GM18519 (cell line): ENCODE measurements at regions not wholly inside any gene's neighbourhood (a gene's known extent, or its start where the extent isn't known, plus 50 kb on each side); places are given as distances from the start of the nearest gene placed in this dataset.
"Not testable (repeated sequence)": the region's sequence is repeated elsewhere in the genome, so short reads cannot be mapped to it uniquely, and the experiment has no call there.

Experiments
- ATAC-seq: cut with Tn5 transposase; IDR thresholded peaks from one replicate; pipeline ENCODE4 v1.9.1; 2021; ENCODE audit warnings: mild to moderate bottlenecking, moderate library complexity; ENCODE audit not compliant: unreplicated experiment, low FRiP score

- no peak for ATAC-seq
Observed at GRCh38 chr13:71018544-71018943, 848.5 kb downstream of the DACH1 start.

DNA sequence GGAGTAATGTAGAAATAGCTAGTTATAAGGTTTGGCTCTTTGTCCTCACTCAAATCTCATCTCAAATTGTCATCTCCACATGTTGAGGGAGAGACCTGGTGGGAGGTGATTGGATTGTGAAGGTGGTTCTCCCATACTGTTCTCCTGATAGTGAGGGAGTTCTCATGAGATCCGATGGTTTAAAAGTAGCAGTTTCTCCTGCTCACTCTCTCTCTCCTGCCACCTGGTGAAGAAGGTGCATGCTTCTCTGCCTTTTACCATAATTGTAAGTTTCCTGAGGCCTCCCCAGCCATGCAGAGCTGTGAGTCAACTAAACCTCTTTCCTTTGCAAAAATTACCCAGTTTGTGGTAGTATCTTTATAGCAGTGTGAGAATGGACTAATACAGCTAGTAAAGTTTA, 849.4 kb downstream of the DACH1 start:
- ATAC-seq: no peak

- no peak for ATAC-seq
Observed at GRCh38 chr13:71015516-71015915, 851.5 kb downstream of the DACH1 start.

- no peak for ATAC-seq
Observed at GRCh38 chr13:71015021-71015420, 852.0 kb downstream of the DACH1 start.

GRCh38 chr13:71005919-71006318, 861.1 kb downstream of the DACH1 start:
- ATAC-seq: no peak

DNA sequence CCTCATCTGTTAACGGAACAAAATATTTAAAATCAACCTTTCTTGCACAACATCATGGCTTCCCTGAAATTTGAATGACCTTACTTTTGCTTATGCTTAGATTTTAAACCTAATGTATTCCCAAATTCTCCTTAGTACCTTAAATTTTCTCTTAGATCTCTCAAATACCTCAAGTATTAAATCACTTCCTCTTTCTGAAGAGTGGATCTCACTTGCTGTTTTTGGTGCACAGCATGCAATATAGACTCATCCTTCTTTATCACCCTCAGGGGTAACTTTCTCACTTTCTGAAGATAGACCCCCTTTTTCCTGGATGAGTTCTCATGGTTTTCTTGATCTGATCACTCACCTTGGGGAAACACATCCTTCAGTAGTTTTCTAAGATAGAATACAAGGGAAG, 871.7 kb downstream of the DACH1 start:
- ATAC-seq: no peak

DNA sequence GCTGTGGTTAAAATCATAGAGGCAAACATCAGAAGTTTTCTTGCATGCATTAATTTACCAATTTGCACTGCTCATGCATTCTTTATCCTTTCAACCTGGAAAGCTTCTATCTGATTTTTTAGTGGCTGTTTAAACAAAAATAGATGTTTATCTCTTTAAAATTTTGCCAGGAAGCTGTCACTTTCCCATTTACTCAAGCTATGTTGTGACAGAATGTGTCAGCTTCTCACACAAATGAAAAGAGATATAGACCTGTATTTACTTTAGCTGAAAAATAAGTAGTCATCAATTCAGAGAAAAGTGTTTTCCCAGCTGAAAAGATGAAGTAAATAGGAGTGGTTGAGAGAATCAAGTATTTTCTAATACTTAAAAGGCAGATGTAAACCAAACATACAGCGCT, 872.8 kb downstream of the DACH1 start:
- no peak for ATAC-seq

- ATAC-seq: no peak
Observed at GRCh38 chr13:70987043-70987442, 878.8 kb upstream of the KLHL1 start.

- no peak for ATAC-seq
Observed at GRCh38 chr13:70985371-70985770, 877.1 kb upstream of the KLHL1 start.

- not testable (repeated sequence) for ATAC-seq
Observed at GRCh38 chr13:70981219-70981618, 873.0 kb upstream of the KLHL1 start.

GRCh38 chr13:70969321-70969720, 861.1 kb upstream of the KLHL1 start:
- no peak for ATAC-seq

DNA sequence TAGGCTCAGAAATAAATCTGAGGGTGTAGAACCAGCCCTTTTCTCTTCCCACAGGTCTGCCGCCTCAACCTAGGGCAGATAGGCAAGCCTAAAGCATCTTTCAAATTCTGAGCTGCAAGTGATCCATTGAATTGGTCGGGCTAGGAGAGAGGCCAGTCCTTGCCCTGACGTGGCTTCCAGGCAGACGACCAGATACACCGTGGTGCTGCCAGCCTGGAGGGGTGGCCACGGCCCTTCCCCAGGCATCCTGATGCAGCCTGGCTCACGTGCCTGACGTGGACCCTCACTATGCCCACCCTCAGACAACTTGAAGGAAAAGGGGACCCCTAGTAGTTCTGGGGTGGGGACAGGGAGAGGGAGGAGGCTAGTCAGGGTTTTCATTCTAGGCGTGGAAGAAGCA, 859.3 kb upstream of the KLHL1 start:
- no peak for ATAC-seq

GRCh38 chr13:70964874-70965273, 856.6 kb upstream of the KLHL1 start:
- no peak for ATAC-seq

DNA sequence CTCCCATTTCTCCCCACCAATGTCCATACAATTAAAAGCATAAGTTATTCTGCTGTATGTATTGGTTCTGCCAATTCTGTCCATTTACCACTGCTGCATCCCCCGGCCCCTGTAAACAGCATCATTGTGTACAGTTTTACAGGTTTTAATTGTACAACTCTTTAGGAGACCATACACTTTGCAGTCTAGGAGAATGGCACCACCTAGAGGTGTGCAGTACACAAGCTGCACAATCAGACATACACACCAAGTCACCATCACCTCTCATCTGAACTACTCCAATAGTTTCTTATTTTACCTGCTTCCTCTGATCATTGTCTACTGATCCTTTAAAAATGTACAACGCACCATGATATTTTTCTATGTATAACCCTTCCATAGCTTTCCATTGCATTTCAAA, 855.9 kb upstream of the KLHL1 start:
- no peak for ATAC-seq

DNA sequence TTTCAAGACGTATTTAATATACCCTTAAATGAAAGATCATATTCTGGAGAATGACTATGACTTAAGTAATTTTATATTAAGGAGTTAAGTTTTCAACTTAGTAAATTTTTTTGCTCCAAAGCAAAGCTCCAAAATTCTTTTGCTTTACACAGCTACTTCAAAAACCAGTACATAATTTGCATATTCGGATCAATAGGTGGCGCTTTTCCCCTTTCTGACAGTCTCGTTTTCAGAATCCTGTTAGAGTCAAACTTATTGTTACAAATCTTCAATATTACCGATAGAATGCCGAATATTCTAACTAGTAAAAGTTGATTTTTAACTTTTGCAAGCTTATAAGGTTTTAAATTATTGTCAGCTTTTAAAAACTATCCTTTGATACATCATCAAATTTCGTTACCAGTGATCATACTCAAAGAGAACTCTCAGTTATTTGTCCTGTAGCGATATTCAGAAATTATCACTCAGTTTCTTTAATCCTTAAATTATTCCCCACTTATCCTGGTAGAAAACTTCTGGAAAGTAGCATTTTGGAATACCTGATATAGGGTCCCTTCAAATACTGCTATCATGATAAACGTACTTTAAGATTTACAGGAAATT, 852.7 kb upstream of the KLHL1 start:
- no peak for ATAC-seq

- no peak for ATAC-seq
Observed at GRCh38 chr13:70959035-70959775, 851.0 kb upstream of the KLHL1 start.

GRCh38 chr13:70955887-70956286, 847.6 kb upstream of the KLHL1 start:
- no peak for ATAC-seq

DNA sequence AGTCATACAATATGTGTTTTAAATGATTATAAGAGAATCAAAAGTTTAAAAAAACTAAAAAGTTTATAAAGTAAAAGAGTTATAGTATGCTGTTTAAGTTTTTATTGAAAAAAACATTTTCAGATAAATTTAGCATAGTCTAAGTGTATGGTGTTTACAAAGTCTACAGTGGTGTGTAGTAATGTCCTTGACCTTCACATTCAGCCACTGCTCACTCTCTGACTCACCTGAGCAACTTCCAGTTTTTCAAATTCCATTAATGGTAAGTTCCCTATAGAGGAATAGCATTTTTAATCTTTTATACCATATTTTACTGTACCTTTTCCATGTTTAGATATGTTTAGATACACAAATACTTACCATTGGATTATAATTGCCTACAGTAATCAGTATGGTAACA, 842.4 kb upstream of the KLHL1 start:
- no peak for ATAC-seq

DNA sequence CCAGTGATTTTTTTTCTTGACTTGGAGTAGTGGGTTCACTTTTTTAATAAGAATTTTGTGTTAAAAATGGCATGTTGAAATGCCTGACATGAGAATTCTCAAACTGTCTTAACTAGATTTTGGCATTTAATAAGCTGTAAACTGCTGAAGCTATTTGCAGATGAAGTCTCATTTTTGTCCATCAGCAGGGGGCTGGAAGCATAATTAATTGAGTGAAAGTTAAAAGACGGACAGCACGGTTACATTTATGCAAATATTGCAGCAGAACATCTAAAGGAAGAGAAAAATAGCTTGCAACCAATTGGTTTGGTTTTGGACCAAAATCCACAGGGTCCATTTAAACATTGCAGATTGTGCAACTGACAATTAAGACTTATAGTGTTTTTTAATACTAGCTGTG, 837.3 kb upstream of the KLHL1 start:
- no peak for ATAC-seq

DNA sequence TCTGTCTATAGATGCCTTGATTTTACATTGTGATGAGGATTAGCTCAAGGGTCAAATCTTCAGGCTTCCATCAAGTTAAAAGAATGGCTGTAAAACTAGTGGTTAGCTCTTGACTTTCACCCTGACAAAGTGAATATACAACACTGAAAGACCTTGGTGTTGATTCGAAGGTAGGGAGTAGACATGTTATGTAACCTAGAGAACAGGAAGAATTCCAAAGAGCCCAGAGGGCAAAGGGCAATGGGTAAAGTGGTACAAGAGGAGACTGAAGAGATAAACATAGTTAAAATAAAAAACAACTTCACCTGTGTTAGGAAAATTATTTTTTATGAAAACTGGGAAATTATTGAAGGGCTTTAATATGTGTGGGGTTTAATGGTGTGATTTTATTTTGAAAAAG, 833.2 kb upstream of the KLHL1 start:
- no peak for ATAC-seq

DNA sequence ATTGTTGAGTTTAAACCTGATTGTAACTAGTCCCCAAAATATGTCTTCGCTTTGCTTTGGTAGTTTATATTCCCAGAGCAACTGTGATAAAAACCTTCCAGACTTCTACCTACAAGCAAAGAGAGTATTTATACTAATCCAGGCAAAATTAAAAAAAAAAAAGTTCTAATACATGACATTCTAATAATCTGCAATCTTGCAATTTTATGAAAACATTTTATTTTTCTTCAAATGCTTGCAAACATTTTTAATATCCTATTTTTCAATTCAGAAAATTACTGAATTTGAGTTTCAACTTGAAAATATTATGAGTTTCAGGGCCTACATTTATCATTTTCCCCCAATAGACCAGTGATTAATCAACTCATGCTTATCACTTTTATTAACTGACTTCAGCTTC, 830.2 kb upstream of the KLHL1 start:
- ATAC-seq: no peak

GRCh38 chr13:70932511-70932910, 824.3 kb upstream of the KLHL1 start:
- no peak for ATAC-seq
